Skin epidermis (tissue), 12 donors: ENCODE measurements at regions not wholly inside any gene's neighbourhood (a gene's known extent, or its start where the extent isn't known, plus 50 kb on each side); places are given as distances from the start of the nearest gene placed in this dataset.
A peak's percentile ranks its signal among the peaks of the same experiment; 100 is the strongest.

Experiments used
- H3K27ac ChIP-seq, 21 experiments: fragments of 200-600 bp; sonication (generic) in 11 of 21; one replicate each; pipeline ENCODE4 v1.5.0; 2020; ENCODE audit warnings: mild to moderate bottlenecking in 3 of 21, inconsistent platforms in 2 of 21, moderate library complexity in 2 of 21
- H3K4me3 ChIP-seq, 7 experiments: fragments of 200-600 bp; sonication (generic) in 2 of 7; one replicate each; pipeline ENCODE4 v1.5.0; 2020; ENCODE audit warnings: inconsistent platforms in 2 of 7, mild to moderate bottlenecking in 2 of 7, moderate library complexity in 1 of 7

GRCh38 chr14:38485026-38485425 is 229.1 kb upstream of the CLEC14A start:
- Histone ChIP-seq H3K27ac (no peak overlapping the region), H3K4me3 (no peak overlapping the region)

GRCh38 chr14:38481952-38482678 is 226.2 kb upstream of the CLEC14A start:
- no peak overlapping the region for H3K27ac ChIP-seq
- no peak overlapping the region for H3K4me3 ChIP-seq

- no peak overlapping the region for H3K27ac ChIP-seq
These were observed 213.3 kb upstream of the CLEC14A start for GRCh38 chr14:38469156-38469555.

GRCh38 chr14:38442208-38442607 is 186.3 kb upstream of the CLEC14A start:
- Histone ChIP-seq H3K27ac (no peak overlapping the region), H3K4me3 (no peak overlapping the region)

More at GRCh38 chr14:38469156-38469555, 213.3 kb upstream of the CLEC14A start:
- H3K4me3 ChIP-seq = no peak overlapping the region

- no peak overlapping the region for H3K4me3 ChIP-seq
- H3K27ac ChIP-seq = no peak overlapping the region
These were observed 176.3 kb upstream of the CLEC14A start for GRCh38 chr14:38432186-38432585.

- H3K4me3 ChIP-seq = no peak overlapping the region
- H3K27ac ChIP-seq = no peak overlapping the region
These were observed 175.3 kb upstream of the CLEC14A start for GRCh38 chr14:38431156-38431555.

- Histone ChIP-seq H3K27ac (no peak overlapping the region), H3K4me3 (no peak overlapping the region)
These were observed 174.6 kb upstream of the CLEC14A start for GRCh38 chr14:38430522-38430921.

GRCh38 chr14:38425324-38425976 is 169.6 kb upstream of the CLEC14A start:
- Histone ChIP-seq H3K4me3 (no peak overlapping the region), H3K27ac (no peak overlapping the region)

- H3K27ac ChIP-seq = no peak overlapping the region
These were observed 164.2 kb upstream of the CLEC14A start for GRCh38 chr14:38420048-38420447.

GRCh38 chr14:38419579-38419978 is 163.7 kb upstream of the CLEC14A start:
- Histone ChIP-seq H3K27ac (no peak overlapping the region), H3K4me3 (no peak overlapping the region)

More at GRCh38 chr14:38420048-38420447, 164.2 kb upstream of the CLEC14A start:
- H3K4me3 ChIP-seq = no peak overlapping the region

- no peak overlapping the region for H3K27ac ChIP-seq
- no peak overlapping the region for H3K4me3 ChIP-seq
These were observed 156.8 kb upstream of the CLEC14A start for GRCh38 chr14:38412654-38413053.

GRCh38 chr14:38410442-38410841 is 154.5 kb upstream of the CLEC14A start:
- no peak overlapping the region for H3K27ac ChIP-seq
- no peak overlapping the region for H3K4me3 ChIP-seq

- no peak overlapping the region for H3K4me3 ChIP-seq
- no peak overlapping the region for H3K27ac ChIP-seq
These were observed 153.3 kb upstream of the CLEC14A start for GRCh38 chr14:38409071-38409705.

GRCh38 chr14:38405851-38406635 is 150.2 kb upstream of the CLEC14A start:
- Histone ChIP-seq H3K27ac (peak overlapping the region in 1 of 21 experiments; percentile 46), H3K4me3 (no peak overlapping the region)

- peak overlapping the region in 1 of 21 experiments; percentile 46 for H3K27ac ChIP-seq
- H3K4me3 ChIP-seq = no peak overlapping the region
These were observed 148.7 kb upstream of the CLEC14A start for GRCh38 chr14:38404616-38405015.

GRCh38 chr14:38404100-38404541 is 148.2 kb upstream of the CLEC14A start:
- Histone ChIP-seq H3K4me3 (no peak overlapping the region), H3K27ac (no peak overlapping the region)

GRCh38 chr14:38400751-38401150 is 144.9 kb upstream of the CLEC14A start:
- Histone ChIP-seq H3K27ac (no peak overlapping the region), H3K4me3 (no peak overlapping the region)

- Histone ChIP-seq H3K4me3 (no peak overlapping the region), H3K27ac (no peak overlapping the region)
These were observed 143.8 kb upstream of the CLEC14A start for GRCh38 chr14:38399652-38400051.

- no peak overlapping the region for H3K27ac ChIP-seq
These were observed 138.9 kb upstream of the CLEC14A start for GRCh38 chr14:38394767-38395166.

GRCh38 chr14:38394064-38394463 is 138.2 kb upstream of the CLEC14A start:
- no peak overlapping the region for H3K4me3 ChIP-seq
- H3K27ac ChIP-seq = no peak overlapping the region

More at GRCh38 chr14:38394767-38395166, 138.9 kb upstream of the CLEC14A start:
- no peak overlapping the region for H3K4me3 ChIP-seq
